Peyer's patch (tissue), 4 donors: ENCODE measurements at regions not wholly inside any gene's neighbourhood (a gene's known extent, or its start where the extent isn't known, plus 50 kb on each side); places are given as distances from the start of the nearest gene placed in this dataset.

Experiments used
- DNase-seq, 3 donors: peaks; one replicate each; pipeline ENCODE4 v3.0.0-alpha.2; 2017 to 2019
- H3K27ac ChIP-seq, 4 donors: fragments of 200-600 bp; sonication (generic); one replicate each; pipeline ENCODE4 v1.5.1; 2016 to 2019
- H3K27me3 ChIP-seq, 2 donors: fragments of 200-600 bp; sonication (generic); one replicate each; pipeline ENCODE4 v1.5.1; 2019
- H3K36me3 ChIP-seq, 3 donors: fragments of 200-600 bp; sonication (generic); one replicate each; pipeline ENCODE4 v1.5.1; 2016 to 2019
- H3K4me1 ChIP-seq, 4 donors: fragments of 200-600 bp; sonication (generic); one replicate each; pipeline ENCODE4 v1.5.1; 2016 to 2019
- H3K4me3 ChIP-seq, 4 donors: fragments of 200-600 bp; sonication (generic); 1 replicate in 3 of 4; 2 replicates in 1 of 4; pipeline ENCODE4 v1.5.1; 2016 to 2019; ENCODE audit warnings: mild to moderate bottlenecking in 1 of 4
- H3K9me3 ChIP-seq, 4 donors: fragments of 200-600 bp; sonication (generic); one replicate each; pipeline ENCODE4 v1.5.1; 2016 to 2019; ENCODE audit warnings: mild to moderate bottlenecking in 1 of 4
- CTCF ChIP-seq, 6 experiments: fragments of 450-650 bp in 4 of 6; fragments of 200-600 bp in 2 of 6; sonication (generic) in 1 of 6; IDR thresholded peaks; one replicate each; pipeline ENCODE4 v1.5.1; 2017 to 2019; ENCODE audit warnings: antibody characterized with exemption in 6 of 6, mild to moderate bottlenecking in 3 of 6, moderate library complexity in 1 of 6
- POLR2A ChIP-seq, 2 donors: fragments of 450-650 bp; IDR thresholded peaks; one replicate each; pipeline ENCODE4 v1.5.1; 2017; ENCODE audit warnings: antibody characterized with exemption in 2 of 2, mild to moderate bottlenecking in 2 of 2, moderate library complexity in 2 of 2

- H3K27ac ChIP-seq, result no peak overlapping the region
- TF ChIP-seq CTCF (IDR thresholded peaks at IDR 0.05) (no peak), POLR2A (IDR thresholded peaks at IDR 0.05) (no peak)
- peaks cover 0 to 6% (median 0%) of the 10 kb centered on the region in 4 donors for H3K9me3 ChIP-seq
- no peaks in the 10 kb centered on the region for H3K36me3 ChIP-seq
- H3K4me3 ChIP-seq, result no peak overlapping the region
- no peak for DNase-seq
- no peaks in the 10 kb centered on the region for H3K27me3 ChIP-seq
- no peaks in the 10 kb centered on the region for H3K4me1 ChIP-seq
Measured at GRCh38 chr1:5590717-5591116, 401.5 kb downstream of the NPHP4 start.

GRCh38 chr1:5586629-5587028 lies 405.6 kb downstream of the NPHP4 start:
- H3K4me3 ChIP-seq, result no peak overlapping the region
- H3K9me3 ChIP-seq, result peaks cover 0 to 6% (median 0%) of the 10 kb centered on the region in 4 donors
- no peaks in the 10 kb centered on the region for H3K4me1 ChIP-seq
- H3K27me3 ChIP-seq, result no peaks in the 10 kb centered on the region
- no peak overlapping the region for H3K27ac ChIP-seq
- H3K36me3 ChIP-seq, result no peaks in the 10 kb centered on the region
- TF ChIP-seq CTCF (IDR thresholded peaks at IDR 0.05) (no peak), POLR2A (IDR thresholded peaks at IDR 0.05) (no peak)
- DNase-seq, result no peak

- Histone ChIP-seq H3K27ac (no peak overlapping the region), H3K4me1 (no peaks in the 10 kb centered on the region), H3K27me3 (no peaks in the 10 kb centered on the region), H3K4me3 (no peak overlapping the region), H3K9me3 (no peaks in the 10 kb centered on the region), H3K36me3 (no peaks in the 10 kb centered on the region)
- no peak for TF ChIP-seq CTCF (IDR thresholded peaks at IDR 0.05)
- TF ChIP-seq POLR2A (IDR thresholded peaks at IDR 0.05), result no peak
- no peak for DNase-seq
Measured at GRCh38 chr1:5585256-5585655, 407.0 kb downstream of the NPHP4 start.

GRCh38 chr1:5580926-5581325 lies 411.3 kb downstream of the NPHP4 start:
- H3K36me3 ChIP-seq, result no peaks in the 10 kb centered on the region

GRCh38 chr1:5579966-5580365 lies 412.3 kb downstream of the NPHP4 start:
- Histone ChIP-seq H3K4me3 (no peak overlapping the region), H3K9me3 (no peaks in the 10 kb centered on the region), H3K36me3 (no peaks in the 10 kb centered on the region), H3K4me1 (no peaks in the 10 kb centered on the region), H3K27ac (no peak overlapping the region), H3K27me3 (no peaks in the 10 kb centered on the region)
- TF ChIP-seq CTCF (IDR thresholded peaks at IDR 0.05) (no peak), POLR2A (IDR thresholded peaks at IDR 0.05) (no peak)
- DNase-seq, result no peak

More at GRCh38 chr1:5580926-5581325, 411.3 kb downstream of the NPHP4 start:
- Histone ChIP-seq H3K27ac (no peak overlapping the region), H3K9me3 (no peaks in the 10 kb centered on the region), H3K27me3 (no peaks in the 10 kb centered on the region), H3K4me1 (no peaks in the 10 kb centered on the region), H3K4me3 (no peak overlapping the region)
- no peak for DNase-seq
- no peak for TF ChIP-seq POLR2A (IDR thresholded peaks at IDR 0.05)
- TF ChIP-seq CTCF (IDR thresholded peaks at IDR 0.05), result no peak

- Histone ChIP-seq H3K27ac (no peak overlapping the region), H3K9me3 (no peaks in the 10 kb centered on the region), H3K4me1 (no peaks in the 10 kb centered on the region), H3K36me3 (no peaks in the 10 kb centered on the region), H3K27me3 (no peaks in the 10 kb centered on the region), H3K4me3 (no peak overlapping the region)
- TF ChIP-seq CTCF (IDR thresholded peaks at IDR 0.05) (no peak), POLR2A (IDR thresholded peaks at IDR 0.05) (no peak)
- no peak for DNase-seq
Measured at GRCh38 chr1:5578690-5579089, 413.5 kb downstream of the NPHP4 start.
